Bronchial epithelial cell (primary cell): ENCODE measurements at regions not wholly inside any gene's neighbourhood (a gene's known extent, or its start where the extent isn't known, plus 50 kb on each side); places are given as distances from the start of the nearest gene placed in this dataset.
"Not testable (repeated sequence)": the region's sequence is repeated elsewhere in the genome, so short reads cannot be mapped to it uniquely, and the experiment has no call there.

ENCODE experiments used
- DNase-seq: peaks from one replicate; pipeline ENCODE4 v3.0.0-alpha.2; 2010; ENCODE audit warnings: low read depth
- FAIRE-seq: peaks from 2 replicates; lab custom pipeline; 2011; peaks lifted over from hg19 to GRCh38; lab: Jason Lieb, UNC
- H3K27me3 ChIP-seq: 2 replicates; pipeline ENCODE4 v1.5.1; 2011; ENCODE audit warnings: low read length; ENCODE audit not compliant: control insufficient read depth, insufficient read depth
- H3K36me3 ChIP-seq: 2 replicates; pipeline ENCODE4 v1.5.1; 2011; ENCODE audit warnings: low read length; ENCODE audit not compliant: control insufficient read depth, insufficient read depth
- H3K4me3 ChIP-seq: 2 replicates; pipeline ENCODE4 v1.5.1; 2011; ENCODE audit warnings: mild to moderate bottlenecking, low read depth, low read length, control low read depth
- TF ChIP-seq, protein P1 (sequence below): IDR thresholded peaks from 2 replicates; pipeline ENCODE4 v1.5.1; 2011; ENCODE audit warnings: mild to moderate bottlenecking, moderate library complexity, low read length, control low read depth, inconsistent platforms; ENCODE audit not compliant: insufficient read depth, severe bottlenecking

DNA sequence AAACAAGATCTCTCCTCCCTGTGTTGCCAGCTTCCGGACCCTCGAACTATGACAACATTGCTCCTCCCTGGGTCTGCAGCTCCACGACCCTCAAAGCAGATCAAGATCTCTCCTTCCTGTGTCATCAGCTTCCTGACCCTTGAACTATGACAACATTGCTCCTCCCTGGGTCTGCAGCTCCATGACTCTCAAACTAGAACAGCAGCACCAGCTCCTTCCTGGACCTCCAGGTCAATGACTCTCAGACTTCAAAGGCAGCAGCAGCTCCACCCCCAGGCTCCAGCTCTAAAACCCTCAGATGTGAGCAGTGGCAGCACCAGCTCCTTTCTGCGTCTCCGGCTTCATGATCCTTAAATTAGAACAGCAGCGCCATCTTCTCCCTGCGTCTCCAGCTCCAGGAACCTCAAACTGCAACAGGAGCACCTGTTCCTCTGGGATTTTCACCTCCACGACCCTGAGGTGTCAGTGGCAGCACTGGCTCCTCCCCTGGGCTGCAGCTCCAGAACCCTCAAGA is 341.0 kb upstream of the SULF2 start:
- Histone ChIP-seq H3K36me3 (no peaks in the 10 kb centered on the region), H3K4me3 (no peak overlapping the region), H3K27me3 (no peaks in the 10 kb centered on the region)
- FAIRE-seq (no peak), DNase-seq (no peak)
- TF ChIP-seq, protein P1, sequence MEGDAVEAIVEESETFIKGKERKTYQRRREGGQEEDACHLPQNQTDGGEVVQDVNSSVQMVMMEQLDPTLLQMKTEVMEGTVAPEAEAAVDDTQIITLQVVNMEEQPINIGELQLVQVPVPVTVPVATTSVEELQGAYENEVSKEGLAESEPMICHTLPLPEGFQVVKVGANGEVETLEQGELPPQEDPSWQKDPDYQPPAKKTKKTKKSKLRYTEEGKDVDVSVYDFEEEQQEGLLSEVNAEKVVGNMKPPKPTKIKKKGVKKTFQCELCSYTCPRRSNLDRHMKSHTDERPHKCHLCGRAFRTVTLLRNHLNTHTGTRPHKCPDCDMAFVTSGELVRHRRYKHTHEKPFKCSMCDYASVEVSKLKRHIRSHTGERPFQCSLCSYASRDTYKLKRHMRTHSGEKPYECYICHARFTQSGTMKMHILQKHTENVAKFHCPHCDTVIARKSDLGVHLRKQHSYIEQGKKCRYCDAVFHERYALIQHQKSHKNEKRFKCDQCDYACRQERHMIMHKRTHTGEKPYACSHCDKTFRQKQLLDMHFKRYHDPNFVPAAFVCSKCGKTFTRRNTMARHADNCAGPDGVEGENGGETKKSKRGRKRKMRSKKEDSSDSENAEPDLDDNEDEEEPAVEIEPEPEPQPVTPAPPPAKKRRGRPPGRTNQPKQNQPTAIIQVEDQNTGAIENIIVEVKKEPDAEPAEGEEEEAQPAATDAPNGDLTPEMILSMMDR: no peak

- Histone ChIP-seq H3K27me3 (no peaks in the 10 kb centered on the region), H3K36me3 (no peaks in the 10 kb centered on the region), H3K4me3 (no peak overlapping the region)
- FAIRE-seq (no peak), DNase-seq (no peak)
- TF ChIP-seq, protein P1: no peak
Measured at GRCh38 chr20:48124960-48125359, 339.7 kb upstream of the SULF2 start.

GRCh38 chr20:48124181-48124782 is 339.0 kb upstream of the SULF2 start:
- Histone ChIP-seq H3K36me3 (no peaks in the 10 kb centered on the region), H3K27me3 (no peaks in the 10 kb centered on the region), H3K4me3 (no peak overlapping the region)
- FAIRE-seq (no peak), DNase-seq (no peak)
- TF ChIP-seq, protein P1: no peak

- Histone ChIP-seq H3K36me3 (no peaks in the 10 kb centered on the region), H3K27me3 (no peaks in the 10 kb centered on the region), H3K4me3 (no peak overlapping the region)
- TF ChIP-seq, protein P1: no peak
- DNase-seq: no peak
- no peak for FAIRE-seq
Measured at GRCh38 chr20:48120120-48120519, 334.8 kb upstream of the SULF2 start.

DNA sequence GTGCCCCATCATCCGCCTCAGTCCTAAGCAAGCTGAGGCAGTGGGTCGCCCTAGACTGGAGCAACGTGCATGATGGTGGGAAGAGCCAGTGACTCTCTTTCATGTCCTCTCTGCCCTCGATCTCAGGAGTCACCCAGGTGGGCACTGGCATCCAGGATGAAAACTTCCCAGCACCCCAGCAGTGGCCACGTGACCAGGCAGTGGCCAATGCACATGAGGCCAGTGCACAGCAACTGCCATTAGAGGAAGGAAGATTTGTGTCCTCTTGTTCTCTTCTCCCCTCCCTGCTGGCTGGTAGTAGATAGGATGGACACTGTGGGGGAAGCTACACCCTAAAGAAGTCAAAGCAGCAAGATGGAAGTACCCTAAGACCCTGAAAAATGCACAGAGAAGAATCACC is 334.1 kb upstream of the SULF2 start:
- DNase-seq, FAIRE-seq: not testable (repeated sequence)

GRCh38 chr20:48115502-48115901 is 330.2 kb upstream of the SULF2 start:
- TF ChIP-seq, protein P1: no peak
- no peak overlapping the region for H3K4me3 ChIP-seq
- no peak for FAIRE-seq

More for the DNA sequence above, 334.1 kb upstream of the SULF2 start:
- not testable (repeated sequence) for H3K27me3 ChIP-seq, H3K4me3 ChIP-seq, H3K36me3 ChIP-seq

More at GRCh38 chr20:48115502-48115901, 330.2 kb upstream of the SULF2 start:
- H3K27me3 ChIP-seq: no peaks in the 10 kb centered on the region
- no peak for DNase-seq
- H3K36me3 ChIP-seq: no peaks in the 10 kb centered on the region
